Left lung (tissue), 4 donors: ENCODE measurements at regions not wholly inside any gene's neighbourhood (a gene's known extent, or its start where the extent isn't known, plus 50 kb on each side); places are given as distances from the start of the nearest gene placed in this dataset.

Experiments
- ATAC-seq: fragments of 200-7000 bp; cut with Tn5 transposase; one replicate; pipeline ENCODE4 v1.9.1; 2020; ENCODE audit warnings: moderate library complexity
- DNase-seq, 4 donors: peaks; one replicate each; pipeline ENCODE4 v3.0.0-alpha.2; 2013 to 2020
- H3K27ac ChIP-seq, 2 donors: fragments of 200-600 bp; sonication (generic) in 1 of 2; one replicate each; pipeline versions ENCODE4 v1.5.0 to v1.8.0; 2020 to 2021
- H3K27me3 ChIP-seq, 2 donors: fragments of 200-600 bp; sonication (generic) in 1 of 2; one replicate each; pipeline versions ENCODE4 v1.5.0 to v1.8.0; 2020 to 2021
- H3K36me3 ChIP-seq, 2 donors: fragments of 200-600 bp; sonication (generic) in 1 of 2; one replicate each; pipeline versions ENCODE4 v1.5.0 to v1.8.0; 2020 to 2021
- H3K4me1 ChIP-seq, 2 donors: fragments of 200-600 bp; one replicate each; pipeline ENCODE4 v1.8.0; 2021
- H3K4me3 ChIP-seq, 2 donors: fragments of 200-600 bp; sonication (generic) in 1 of 2; one replicate each; pipeline versions ENCODE4 v1.5.0 to v1.8.0; 2020 to 2021; ENCODE audit warnings: mild to moderate bottlenecking in 1 of 2
- H3K9me3 ChIP-seq, 2 donors: fragments of 200-600 bp; sonication (generic) in 1 of 2; one replicate each; pipeline versions ENCODE4 v1.5.0 to v1.8.0; 2020 to 2021
- CTCF ChIP-seq, 2 donors: fragments of 200-600 bp; sonication (generic) in 1 of 2; IDR thresholded peaks; one replicate each; pipeline versions ENCODE4 v1.5.0 to v1.8.0; 2021; ENCODE audit warnings: antibody characterized with exemption in 2 of 2
- intact Hi-C, 2 donors: fragments of 100-400 bp; cut with DNase I; formaldehyde crosslinking; loops; one replicate each; pipeline versions ENCODE4 v1.11.2 to v1.14.2; 2022
- donor health status: DM: no; HTN: yes; CAD: no.
- donor health status: DM: no; HTN: no; CAD: no.

GRCh38 chr17:14704121-14704520 is 403.2 kb downstream of the HS3ST3B1 start:
- DNase-seq (no peak), ATAC-seq (no peak)
- TF ChIP-seq CTCF (IDR thresholded peaks at IDR 0.05): no peak
- Histone ChIP-seq H3K36me3 (no peaks in the 10 kb centered on the region), H3K27ac (no peak overlapping the region), H3K4me1 (no peaks in the 10 kb centered on the region), H3K27me3 (no peaks in the 10 kb centered on the region), H3K4me3 (no peak overlapping the region), H3K9me3 (no peaks in the 10 kb centered on the region)
- intact Hi-C loops: no loop called here

- H3K27me3 ChIP-seq: no peaks in the 10 kb centered on the region
- intact Hi-C loops: no loop called here
- no peak overlapping the region for H3K27ac ChIP-seq
- no peaks in the 10 kb centered on the region for H3K9me3 ChIP-seq
- no peaks in the 10 kb centered on the region for H3K36me3 ChIP-seq
- DNase-seq: no peak
- ATAC-seq: no peak
- no peak for TF ChIP-seq CTCF (IDR thresholded peaks at IDR 0.05)
- no peaks in the 10 kb centered on the region for H3K4me1 ChIP-seq
- no peak overlapping the region for H3K4me3 ChIP-seq
Observed at GRCh38 chr17:14701886-14702285, 401.0 kb downstream of the HS3ST3B1 start.

- Histone ChIP-seq H3K4me1 (no peaks in the 10 kb centered on the region), H3K27ac (no peak overlapping the region), H3K36me3 (no peaks in the 10 kb centered on the region), H3K9me3 (no peaks in the 10 kb centered on the region), H3K27me3 (no peaks in the 10 kb centered on the region), H3K4me3 (no peak overlapping the region)
- ATAC-seq (peak; percentile 89), DNase-seq (no peak)
- intact Hi-C loops: no loop called here
- no peak for TF ChIP-seq CTCF (IDR thresholded peaks at IDR 0.05)
Observed at GRCh38 chr17:14699574-14700185, 398.8 kb downstream of the HS3ST3B1 start.

GRCh38 chr17:14693382-14693781 is 392.5 kb downstream of the HS3ST3B1 start:
- no peaks in the 10 kb centered on the region for H3K4me1 ChIP-seq
- peaks cover 0 to 13% of the 10 kb centered on the region in 2 donors for H3K9me3 ChIP-seq
- H3K4me3 ChIP-seq: no peak overlapping the region
- no peak for TF ChIP-seq CTCF (IDR thresholded peaks at IDR 0.05)
- no peak overlapping the region for H3K27ac ChIP-seq
- H3K36me3 ChIP-seq: no peaks in the 10 kb centered on the region
- DNase-seq: no peak
- intact Hi-C loops: no loop called here
- no peak for ATAC-seq
- no peaks in the 10 kb centered on the region for H3K27me3 ChIP-seq

GRCh38 chr17:14690704-14691103 is 389.8 kb downstream of the HS3ST3B1 start:
- intact Hi-C loops: no loop called here
- Histone ChIP-seq H3K27me3 (no peaks in the 10 kb centered on the region), H3K4me1 (no peaks in the 10 kb centered on the region), H3K36me3 (no peaks in the 10 kb centered on the region), H3K9me3 (peaks cover 0 to 13% of the 10 kb centered on the region in 2 donors), H3K4me3 (no peak overlapping the region), H3K27ac (no peak overlapping the region)
- DNase-seq (no peak), ATAC-seq (no peak)
- TF ChIP-seq CTCF (IDR thresholded peaks at IDR 0.05): no peak
